ENCODE measurements at regions not wholly inside any gene's neighbourhood (a gene's known extent, or its start where the extent isn't known, plus 50 kb on each side); places are given as distances from the start of the nearest gene placed in this dataset.

DNA sequence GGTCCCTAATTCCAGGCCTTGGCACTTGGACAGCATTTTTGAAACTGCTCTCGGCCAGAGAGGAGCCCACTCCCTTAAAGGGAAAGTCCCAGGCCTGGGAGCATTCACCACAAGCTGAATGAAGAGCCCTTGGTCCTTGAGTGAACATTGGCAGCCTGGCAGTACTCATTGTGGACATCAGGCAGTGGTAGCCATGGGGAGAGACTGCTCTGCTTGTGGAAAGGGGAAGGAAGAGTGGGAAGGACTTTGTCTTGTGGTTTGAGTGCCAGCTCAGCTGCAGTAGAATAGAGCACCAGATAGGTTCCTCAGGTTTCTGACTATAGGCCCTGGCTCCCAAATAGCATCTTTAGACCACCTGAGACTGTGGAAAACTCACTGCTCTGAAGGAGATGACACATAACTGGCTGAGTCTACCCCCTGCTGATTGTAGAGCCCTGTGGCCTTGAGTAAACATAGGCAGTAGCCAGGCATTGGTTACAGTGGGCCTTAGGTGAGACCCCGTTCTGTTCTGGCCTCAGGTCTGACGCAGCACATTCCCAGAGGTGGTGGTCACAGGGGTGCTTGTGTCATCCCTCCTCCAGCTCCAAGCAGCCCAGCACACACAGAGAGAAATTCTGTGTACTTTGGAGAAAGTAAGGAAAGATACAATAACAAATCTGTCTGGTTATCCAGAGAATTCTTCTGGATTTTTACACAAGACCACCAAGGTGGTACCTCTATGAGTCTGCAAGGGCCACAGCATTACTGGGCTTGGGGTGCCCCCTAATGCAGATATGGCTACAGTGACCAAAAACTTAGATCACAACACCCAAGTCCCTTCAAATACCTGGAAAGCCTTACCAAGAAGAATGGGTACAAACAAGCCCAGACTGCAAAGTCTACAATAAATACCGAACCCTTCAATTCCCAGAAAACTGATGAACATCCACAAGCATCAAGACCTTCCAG is 153.8 kb downstream of the GNAI1 start:
- DNase-seq, result no peak

DNA sequence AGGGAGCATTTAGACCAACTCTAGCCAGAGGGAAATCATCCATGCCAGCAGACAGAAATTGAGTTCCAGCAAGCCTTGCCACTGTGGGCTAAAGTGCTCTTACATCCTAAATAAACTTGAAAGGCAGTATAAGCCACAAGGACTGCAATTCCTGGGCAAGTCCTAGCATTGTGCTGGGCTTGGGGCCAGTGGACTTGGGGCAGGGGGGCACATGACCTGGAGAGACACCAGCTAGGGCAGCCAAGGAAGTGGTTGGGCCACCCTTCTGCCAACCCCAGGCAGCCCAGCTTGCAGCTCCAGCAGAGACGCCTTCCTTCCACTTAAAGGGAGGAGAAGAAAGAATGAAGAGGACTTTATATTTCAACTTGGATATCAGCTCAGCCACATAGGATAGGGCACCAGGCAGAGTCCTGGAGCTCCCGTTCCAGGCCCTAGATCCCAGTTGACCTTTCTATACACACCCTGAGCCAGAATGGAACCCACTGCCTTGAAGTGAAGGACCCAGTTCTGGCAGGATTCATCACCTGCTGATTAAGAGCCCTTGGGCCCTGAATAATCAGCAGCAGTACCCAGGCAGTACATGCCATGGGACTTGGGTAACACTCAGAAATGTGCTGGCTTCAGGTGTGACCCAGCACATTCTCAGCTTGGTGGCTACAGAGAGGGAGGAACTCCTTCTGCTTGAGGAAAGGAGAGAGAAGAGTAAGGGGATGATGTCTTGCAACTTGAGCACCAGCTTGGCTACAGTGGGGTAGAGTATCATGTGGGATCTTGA is 153.0 kb downstream of the GNAI1 start:
- no peak for DNase-seq

DNA sequence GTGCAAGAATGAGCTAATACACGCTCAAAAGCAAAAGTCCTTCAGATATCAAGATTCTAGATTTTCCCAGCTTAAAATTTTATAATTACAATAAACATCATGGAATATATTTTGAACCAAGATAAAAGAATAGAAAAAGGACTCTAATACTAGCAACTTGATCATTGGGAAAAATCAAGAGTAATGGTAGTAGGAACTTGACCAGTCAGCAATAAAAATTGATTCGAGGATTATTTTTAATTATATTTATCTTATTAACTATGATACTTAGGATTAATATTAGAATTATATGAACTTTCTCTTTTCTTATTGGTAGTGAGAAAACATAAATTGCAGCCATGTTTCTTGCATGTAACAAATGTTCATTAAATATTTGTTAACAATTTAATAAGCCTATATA is 152.0 kb downstream of the GNAI1 start:
- no peak for DNase-seq

DNA sequence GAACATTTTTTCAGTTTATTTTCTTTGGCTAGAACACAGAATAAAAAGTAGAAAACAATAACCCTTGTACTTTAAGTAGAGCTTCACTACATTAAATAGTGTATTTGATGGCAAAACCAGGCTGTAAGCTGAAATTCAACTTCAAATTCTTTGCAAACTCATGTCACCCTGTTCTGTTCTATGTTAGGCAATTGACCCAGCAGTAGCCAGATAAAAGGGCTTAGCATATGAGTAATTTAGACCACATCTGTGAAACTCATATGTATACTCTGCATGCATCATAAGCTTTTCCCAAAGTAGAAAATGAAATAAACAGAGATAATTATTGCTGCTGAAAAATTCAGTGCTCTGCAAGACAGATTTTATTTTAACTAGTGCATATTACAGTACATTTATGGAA is 150.2 kb downstream of the GNAI1 start:
- DNase-seq, result no peak

DNA sequence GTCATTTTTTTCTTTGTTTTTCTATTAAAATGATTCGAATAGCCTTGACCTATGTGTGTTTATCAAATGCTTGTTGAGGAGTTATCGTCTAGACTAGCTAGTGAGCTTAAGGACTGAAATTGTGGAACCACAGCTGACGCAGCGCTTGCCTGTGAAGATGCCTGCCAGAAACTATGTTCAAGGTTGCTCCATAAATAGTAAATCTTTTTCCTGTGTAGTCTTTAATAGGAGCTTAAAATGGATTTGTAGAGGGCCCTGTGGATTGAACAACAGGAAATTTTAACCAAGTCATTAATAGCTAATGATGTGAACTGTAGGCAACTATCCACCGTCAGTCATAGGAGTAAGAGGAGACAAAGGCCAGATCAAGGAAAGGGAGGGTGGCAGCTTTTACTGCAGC is 145.1 kb downstream of the GNAI1 start:
- DNase-seq, result no peak

DNA sequence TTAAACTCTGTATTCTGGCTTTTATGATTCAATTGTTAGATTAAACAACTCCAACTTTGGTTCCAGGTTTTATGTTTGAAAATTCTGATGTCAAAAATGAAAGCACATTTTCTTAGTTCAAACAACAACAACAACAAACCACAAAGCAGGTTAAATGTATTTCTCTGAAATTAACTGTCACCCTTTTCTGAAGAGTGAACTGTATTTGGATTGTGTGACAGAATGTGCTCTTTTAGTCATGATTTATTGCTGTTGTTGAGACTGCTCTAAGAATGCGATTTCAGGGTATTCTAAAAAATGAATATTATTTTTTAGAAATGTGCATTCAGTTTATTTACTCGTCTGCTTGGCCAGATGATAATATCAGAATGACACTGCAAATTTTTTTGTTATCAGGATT is 144.1 kb downstream of the GNAI1 start:
- DNase-seq, result no peak

DNA sequence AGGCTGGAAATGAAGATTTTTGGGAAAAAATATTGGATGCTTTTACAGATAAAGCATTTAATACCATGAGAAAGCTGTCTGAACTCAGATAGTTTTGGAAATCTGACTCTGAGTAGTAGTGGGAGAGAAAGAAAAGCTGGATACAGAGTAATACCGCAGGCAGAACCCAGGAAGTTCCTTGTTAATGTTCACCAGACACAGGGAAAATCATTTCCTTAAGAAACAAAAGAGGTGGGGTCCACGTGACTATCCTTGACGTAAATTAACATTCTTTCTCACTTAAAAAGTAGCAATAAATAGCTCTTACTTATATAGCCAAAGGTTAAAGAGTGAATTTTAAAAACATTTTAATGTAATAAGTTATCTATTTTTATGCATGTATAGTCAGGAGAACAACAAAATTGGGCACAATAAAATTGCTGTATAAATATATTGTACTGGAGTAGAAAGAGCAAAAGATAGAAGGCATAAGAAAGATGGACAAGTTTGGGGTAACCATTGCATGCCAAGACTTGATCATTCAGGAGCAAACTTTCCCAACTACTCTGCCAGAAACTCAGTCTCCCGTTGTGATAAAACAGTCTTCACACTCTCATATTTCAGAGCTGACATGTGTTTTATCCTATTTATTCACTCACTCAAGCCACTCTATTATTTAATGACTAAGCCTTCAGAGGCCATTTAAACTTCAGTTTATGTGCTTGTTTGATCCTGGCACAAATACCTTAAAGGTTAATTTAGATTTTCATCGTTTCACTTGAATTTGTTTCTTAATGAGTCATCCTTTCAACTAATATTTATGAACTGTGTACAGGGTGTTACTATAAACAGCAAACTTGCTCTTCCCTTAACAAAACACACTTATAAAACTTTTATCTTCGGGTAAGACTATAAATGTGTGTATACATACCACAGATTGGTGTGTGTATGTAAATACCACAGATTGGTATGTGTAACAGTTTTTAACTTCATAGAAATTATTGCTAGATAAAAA is 143.1 kb downstream of the GNAI1 start:
- DNase-seq, result no peak
